ENCODE measurements at regions not wholly inside any gene's neighbourhood (a gene's known extent, or its start where the extent isn't known, plus 50 kb on each side); places are given as distances from the start of the nearest gene placed in this dataset.

- TF ChIP-seq CTCF (IDR thresholded peaks at IDR 0.05 in 4 of 5, conservative IDR thresholded peaks at IDR 0.05 in 1 of 5), result no peak
- no peak for TF ChIP-seq POLR2A (IDR thresholded peaks at IDR 0.05)
Observed at GRCh38 chr15:93662162-93662885, 569.0 kb upstream of the MCTP2 start.

Data from gastrocnemius medialis (tissue), 4 donors.